ENCODE measurements at regions not wholly inside any gene's neighbourhood (a gene's known extent, or its start where the extent isn't known, plus 50 kb on each side); places are given as distances from the start of the nearest gene placed in this dataset.
"Not testable (repeated sequence)": the region's sequence is repeated elsewhere in the genome, so short reads cannot be mapped to it uniquely, and the experiment has no call there.

GRCh38 chr2:3035385-3036050 is 342.1 kb downstream of the EIPR1 start:
- Histone ChIP-seq H3K27ac (no peak overlapping the region), H3K27me3 (ENCODE audit: insufficient read depth in 3 of 3, low read length in 2 of 3) (peaks cover 0 to 5% (median 4%) of the 10 kb centered on the region in 3 donors), H3K4me1 (no peaks in the 10 kb centered on the region), H3K4me3 (no peak overlapping the region), H3K9me3 (no peaks in the 10 kb centered on the region), H3K36me3 (ENCODE audit: insufficient read depth in 1 of 2, low read depth in 1 of 2) (no peaks in the 10 kb centered on the region)
- no peak for TF ChIP-seq CTCF (IDR thresholded peaks at IDR 0.05)
- intact Hi-C loops (cut with DNase I), result no loop called here
- ATAC-seq (no peak), DNase-seq (no peak)
- 88 to 94% (median 92%) methylated on average over 21 of the region's 21 CpGs for WGBS, 3 donors

- WGBS, 3 donors, result 79 to 90% (median 90%) methylated on average over 13 of the region's 13 CpGs
Measured at GRCh38 chr2:3034856-3035255, 342.8 kb downstream of the EIPR1 start.

GRCh38 chr2:3034396-3034795 is 343.2 kb downstream of the EIPR1 start:
- Histone ChIP-seq H3K4me3 (no peak overlapping the region), H3K27ac (no peak overlapping the region), H3K27me3 (ENCODE audit: insufficient read depth in 3 of 3, low read length in 2 of 3) (peaks cover 0 to 2% (median 2%) of the 10 kb centered on the region in 3 donors), H3K36me3 (ENCODE audit: insufficient read depth in 1 of 2, low read depth in 1 of 2) (no peaks in the 10 kb centered on the region), H3K4me1 (no peaks in the 10 kb centered on the region), H3K9me3 (no peaks in the 10 kb centered on the region)
- intact Hi-C loops (cut with DNase I), result no loop called here
- no peak for DNase-seq
- ATAC-seq, result no peak
- TF ChIP-seq CTCF (IDR thresholded peaks at IDR 0.05), result no peak
- WGBS, 3 donors, result 36 to 50% (median 39%) methylated on average over 7 of the region's 7 CpGs

More at GRCh38 chr2:3034856-3035255, 342.8 kb downstream of the EIPR1 start:
- intact Hi-C loops (cut with DNase I), result no loop called here
- DNase-seq (no peak), ATAC-seq (no peak)
- Histone ChIP-seq H3K4me1 (no peaks in the 10 kb centered on the region), H3K36me3 (ENCODE audit: insufficient read depth in 1 of 2, low read depth in 1 of 2) (no peaks in the 10 kb centered on the region), H3K4me3 (no peak overlapping the region), H3K9me3 (no peaks in the 10 kb centered on the region), H3K27ac (no peak overlapping the region), H3K27me3 (ENCODE audit: insufficient read depth in 3 of 3, low read length in 2 of 3) (peaks cover 0 to 4% (median 2%) of the 10 kb centered on the region in 3 donors)
- no peak for TF ChIP-seq CTCF (IDR thresholded peaks at IDR 0.05)

- no peak for DNase-seq
- TF ChIP-seq CTCF (IDR thresholded peaks at IDR 0.05), result no peak
- intact Hi-C loops (cut with DNase I), result no loop called here
- no peak overlapping the region for H3K4me3 ChIP-seq
- no peak for ATAC-seq
- H3K27me3 ChIP-seq (ENCODE audit: insufficient read depth in 3 of 3, low read length in 2 of 3), result no peaks in the 10 kb centered on the region
- WGBS, 3 donors, result 76 to 89% (median 77%) methylated on average over 8 of the region's 8 CpGs
- H3K27ac ChIP-seq, result no peak overlapping the region
- no peaks in the 10 kb centered on the region for H3K36me3 ChIP-seq (ENCODE audit: insufficient read depth in 1 of 2, low read depth in 1 of 2)
- no peaks in the 10 kb centered on the region for H3K9me3 ChIP-seq
- no peaks in the 10 kb centered on the region for H3K4me1 ChIP-seq
Measured at GRCh38 chr2:3033315-3033714, 344.3 kb downstream of the EIPR1 start.

GRCh38 chr2:3030791-3031190 is 346.8 kb downstream of the EIPR1 start:
- H3K36me3 ChIP-seq (ENCODE audit: insufficient read depth in 1 of 2, low read depth in 1 of 2); DNase-seq; ATAC-seq; intact Hi-C loops (cut with DNase I); H3K4me3 ChIP-seq; H3K9me3 ChIP-seq; H3K4me1 ChIP-seq; H3K27ac ChIP-seq; H3K27me3 ChIP-seq (ENCODE audit: insufficient read depth in 3 of 3, low read length in 2 of 3): not testable (repeated sequence)
- 75 to 88% (median 81%) methylated on average over 9 of the region's 9 CpGs for WGBS, 3 donors
